ENCODE measurements at regions not wholly inside any gene's neighbourhood (a gene's known extent, or its start where the extent isn't known, plus 50 kb on each side); places are given as distances from the start of the nearest gene placed in this dataset.
A peak's percentile ranks its signal among the peaks of the same experiment; 100 is the strongest.

DNA sequence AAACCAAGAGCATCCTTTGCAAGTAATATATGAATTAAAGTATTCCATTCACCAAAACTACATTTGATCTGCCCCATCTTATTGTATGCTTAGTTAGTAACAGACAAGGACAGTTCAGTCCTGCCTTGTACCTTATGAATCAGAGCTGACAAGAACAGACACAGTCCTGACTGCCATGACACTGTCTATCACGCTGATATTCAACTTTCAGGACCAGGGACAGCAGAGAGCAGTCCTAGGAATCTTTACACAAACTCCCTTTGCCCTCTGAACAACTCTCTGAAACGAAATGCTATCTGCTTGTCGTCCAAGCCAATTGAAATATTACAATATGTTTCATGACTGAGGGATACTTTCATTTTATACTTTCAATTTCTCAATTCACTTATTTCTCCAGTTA is 268.6 kb upstream of the VCX start:
- DNase-seq (ENCODE audit: low read depth, low spot score), result peak; percentile 48
- Mint-ChIP-seq H3K27me3 (ENCODE audit: low read depth) (peaks cover 2% of the 10 kb centered on the region), H3K36me3 (ENCODE audit: low read depth) (no peaks in the 10 kb centered on the region), H3K9me3 (no peaks in the 10 kb centered on the region), H3K4me1 (no peaks in the 10 kb centered on the region), H3K4me3 (no peak overlapping the region), H3K27ac (ENCODE audit: unreplicated experiment) (no peak overlapping the region)
- TF ChIP-seq, protein P1, sequence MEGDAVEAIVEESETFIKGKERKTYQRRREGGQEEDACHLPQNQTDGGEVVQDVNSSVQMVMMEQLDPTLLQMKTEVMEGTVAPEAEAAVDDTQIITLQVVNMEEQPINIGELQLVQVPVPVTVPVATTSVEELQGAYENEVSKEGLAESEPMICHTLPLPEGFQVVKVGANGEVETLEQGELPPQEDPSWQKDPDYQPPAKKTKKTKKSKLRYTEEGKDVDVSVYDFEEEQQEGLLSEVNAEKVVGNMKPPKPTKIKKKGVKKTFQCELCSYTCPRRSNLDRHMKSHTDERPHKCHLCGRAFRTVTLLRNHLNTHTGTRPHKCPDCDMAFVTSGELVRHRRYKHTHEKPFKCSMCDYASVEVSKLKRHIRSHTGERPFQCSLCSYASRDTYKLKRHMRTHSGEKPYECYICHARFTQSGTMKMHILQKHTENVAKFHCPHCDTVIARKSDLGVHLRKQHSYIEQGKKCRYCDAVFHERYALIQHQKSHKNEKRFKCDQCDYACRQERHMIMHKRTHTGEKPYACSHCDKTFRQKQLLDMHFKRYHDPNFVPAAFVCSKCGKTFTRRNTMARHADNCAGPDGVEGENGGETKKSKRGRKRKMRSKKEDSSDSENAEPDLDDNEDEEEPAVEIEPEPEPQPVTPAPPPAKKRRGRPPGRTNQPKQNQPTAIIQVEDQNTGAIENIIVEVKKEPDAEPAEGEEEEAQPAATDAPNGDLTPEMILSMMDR (conservative IDR thresholded peaks at IDR 0.05), result no peak

DNA sequence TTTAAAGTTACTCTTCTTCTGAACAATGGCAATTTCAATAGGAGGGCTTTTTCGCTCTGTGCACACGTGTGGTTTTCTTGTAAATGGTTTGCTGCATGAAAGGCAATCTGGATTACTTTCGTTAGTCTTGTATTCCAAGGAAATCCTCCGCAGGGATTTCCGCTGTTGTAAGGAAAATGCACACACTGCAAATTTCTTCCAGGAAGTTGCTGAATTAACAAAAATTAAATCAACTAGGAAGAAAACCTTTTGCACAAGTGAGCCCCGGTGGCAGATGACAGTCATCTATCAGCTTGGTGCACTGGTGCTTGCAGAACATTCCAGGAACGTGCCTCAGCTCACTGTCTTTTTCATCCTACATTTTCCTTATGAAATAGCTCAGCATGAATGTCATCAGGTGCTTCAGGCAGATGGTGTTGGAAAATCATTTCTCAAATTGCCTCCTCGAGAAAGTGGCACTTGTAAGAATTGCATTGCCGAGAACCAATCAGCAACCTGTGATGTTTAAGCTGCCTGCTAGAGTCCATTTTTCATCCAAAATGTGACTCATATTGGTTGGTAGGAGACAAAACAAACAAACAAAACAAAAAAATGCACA is 272.4 kb upstream of the VCX start:
- Mint-ChIP-seq H3K27ac (ENCODE audit: unreplicated experiment) (no peak overlapping the region), H3K9me3 (no peaks in the 10 kb centered on the region), H3K4me3 (no peak overlapping the region), H3K36me3 (ENCODE audit: low read depth) (no peaks in the 10 kb centered on the region), H3K27me3 (ENCODE audit: low read depth) (peaks cover 2% of the 10 kb centered on the region), H3K4me1 (peaks cover 22% of the 10 kb centered on the region)
- DNase-seq (ENCODE audit: low read depth, low spot score), result no peak
- TF ChIP-seq, protein P1 (conservative IDR thresholded peaks at IDR 0.05), result no peak

DNA sequence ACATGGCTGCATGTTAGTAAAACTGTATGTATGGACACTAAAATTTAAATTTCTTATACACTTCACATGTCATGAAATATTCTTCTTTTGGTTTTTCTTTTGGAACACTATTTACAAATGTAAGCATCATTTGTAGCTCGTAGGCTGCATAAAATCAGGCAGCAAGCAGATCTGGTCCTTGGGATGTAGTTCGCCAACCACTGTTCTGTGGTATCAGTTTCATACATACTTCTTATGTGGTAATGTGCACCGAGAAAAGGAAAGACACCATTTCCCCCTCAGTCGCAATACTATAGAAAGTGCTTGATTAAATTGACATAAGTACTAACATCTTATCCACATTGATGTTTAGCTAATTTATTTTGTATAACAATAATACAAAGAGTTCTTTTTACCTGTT is 274.4 kb upstream of the VCX start:
- DNase-seq (ENCODE audit: low read depth, low spot score), result no peak
- TF ChIP-seq, protein P1 (conservative IDR thresholded peaks at IDR 0.05), result no peak
- Mint-ChIP-seq H3K4me1 (peaks cover 22% of the 10 kb centered on the region), H3K9me3 (no peaks in the 10 kb centered on the region), H3K27ac (ENCODE audit: unreplicated experiment) (no peak overlapping the region), H3K36me3 (ENCODE audit: low read depth) (no peaks in the 10 kb centered on the region), H3K4me3 (no peak overlapping the region), H3K27me3 (ENCODE audit: low read depth) (peaks cover 2% of the 10 kb centered on the region)

DNA sequence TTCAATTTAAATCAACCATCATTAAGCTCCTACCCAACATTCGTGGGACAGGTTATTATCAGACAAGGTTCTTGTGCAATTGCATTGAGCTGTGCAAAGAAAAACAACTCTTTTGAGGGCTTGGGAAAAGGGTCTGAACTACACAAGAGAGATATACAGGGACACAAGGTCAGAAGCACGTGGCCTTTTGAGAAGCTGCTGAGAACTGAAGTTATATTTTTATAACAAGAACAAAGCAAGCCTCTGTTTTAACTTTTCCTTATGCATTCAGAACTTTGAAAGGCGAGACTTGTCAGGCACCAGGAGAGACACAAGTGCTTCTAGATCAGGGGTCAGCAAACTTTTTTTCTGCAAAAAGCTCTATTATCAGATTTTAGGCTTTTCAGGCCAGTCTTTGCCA is 274.8 kb upstream of the VCX start:
- Mint-ChIP-seq H3K27me3 (ENCODE audit: low read depth) (peaks cover 2% of the 10 kb centered on the region), H3K4me1 (peaks cover 22% of the 10 kb centered on the region), H3K27ac (ENCODE audit: unreplicated experiment) (no peak overlapping the region), H3K36me3 (ENCODE audit: low read depth) (no peaks in the 10 kb centered on the region), H3K4me3 (peak overlapping the region; percentile 33), H3K9me3 (no peaks in the 10 kb centered on the region)
- no peak for DNase-seq (ENCODE audit: low read depth, low spot score)
- TF ChIP-seq, protein P1 (conservative IDR thresholded peaks at IDR 0.05), result no peak

DNA sequence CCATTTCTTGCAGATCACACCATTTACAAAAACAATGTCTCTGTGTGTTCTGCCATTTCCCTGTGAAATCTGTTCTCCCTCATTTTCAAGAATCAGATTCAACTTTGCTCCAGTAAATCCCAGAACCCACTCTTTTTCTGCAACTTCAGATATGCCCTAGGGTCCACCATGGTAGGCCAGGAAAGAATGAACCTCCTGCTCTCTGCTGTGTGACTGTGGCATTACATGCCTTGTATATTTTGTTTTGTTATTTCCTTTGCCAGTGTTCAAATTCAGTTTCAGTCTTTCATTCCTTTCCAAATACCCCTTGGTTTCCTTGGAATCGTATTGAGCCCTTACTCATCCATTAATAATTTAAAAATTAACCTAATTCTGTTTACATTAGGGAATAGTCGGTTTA is 290.2 kb upstream of the VCX start:
- no peaks in the 10 kb centered on the region for H3K27me3 Mint-ChIP-seq (ENCODE audit: low read depth)
- peaks cover 7% of the 10 kb centered on the region for H3K9me3 Mint-ChIP-seq
- no peak overlapping the region for H3K4me3 Mint-ChIP-seq
- no peak for DNase-seq (ENCODE audit: low read depth, low spot score)
- H3K4me1 Mint-ChIP-seq, result peaks cover 19% of the 10 kb centered on the region
- peaks cover 2% of the 10 kb centered on the region for H3K36me3 Mint-ChIP-seq (ENCODE audit: low read depth)
- TF ChIP-seq, protein P1 (conservative IDR thresholded peaks at IDR 0.05), result peak; percentile 40
- H3K27ac Mint-ChIP-seq (ENCODE audit: unreplicated experiment), result no peak overlapping the region

Measured in neural crest cell (in vitro differentiated cells).